SK-N-SH (cell line): ENCODE measurements at regions not wholly inside any gene's neighbourhood (a gene's known extent, or its start where the extent isn't known, plus 50 kb on each side); places are given as distances from the start of the nearest gene placed in this dataset.

ENCODE experiments used
- CTCF ChIP-seq: fragments of 200-600 bp; sonication (generic); IDR thresholded peaks from 2 replicates; pipeline ENCODE4 v1.6.1; 2017; ENCODE audit warnings: antibody characterized with exemption, mild to moderate bottlenecking, moderate library complexity
- EP300 ChIP-seq, 2 experiments: IDR thresholded peaks; 2 replicates each; pipeline versions ENCODE4 v1.4.0 to v1.6.1; 2012; ENCODE audit warnings: borderline replicate concordance in 1 of 2, low read depth in 1 of 2, low read length in 1 of 2
- EZH2phosphoT487 ChIP-seq: fragments of 200-600 bp; sonication (generic); IDR thresholded peaks from 2 replicates; pipeline ENCODE4 v1.6.1; 2017; ENCODE audit warnings: low read depth, mixed run types, mild to moderate bottlenecking, antibody characterized with exemption, moderate library complexity, borderline replicate concordance
- NRF1 ChIP-seq: IDR thresholded peaks from 2 replicates; pipeline ENCODE4 v1.6.1; 2012; ENCODE audit warnings: low read depth, mild to moderate bottlenecking, low read length
- RFX5 ChIP-seq: IDR thresholded peaks from 2 replicates; pipeline ENCODE4 v1.6.1; 2012; ENCODE audit warnings: mild to moderate bottlenecking, improper control_type of control experiment, low read length

GRCh38 chr6:21348146-21348503 is 245.4 kb upstream of the SOX4 start:
- TF ChIP-seq EZH2phosphoT487 (no peak), RFX5 (no peak), CTCF (no peak), NRF1 (no peak), EP300 (IDR thresholded peaks at IDR 0.05; ENCODE audit: borderline replicate concordance in 1 of 2, low read depth in 1 of 2, low read length in 1 of 2) (no peak)
